ENCODE measurements at regions not wholly inside any gene's neighbourhood (a gene's known extent, or its start where the extent isn't known, plus 50 kb on each side); places are given as distances from the start of the nearest gene placed in this dataset.

- no peak for TF ChIP-seq POLR2AphosphoS5 (IDR thresholded peaks at IDR 0.05; ENCODE audit: low read depth)
- TF ChIP-seq GABPA (IDR thresholded peaks at IDR 0.05; ENCODE audit: low read depth) = no peak
- no peak for TF ChIP-seq CTCF (IDR thresholded peaks at IDR 0.05; ENCODE audit: insufficient read depth, low read length)
- TF ChIP-seq REST (IDR thresholded peaks at IDR 0.05; ENCODE audit: insufficient replicate concordance, low read depth) = no peak
- TF ChIP-seq SPI1 (IDR thresholded peaks at IDR 0.05; ENCODE audit: borderline replicate concordance, low read depth) = no peak
Measured at GRCh38 chr12:24042651-24043050, 93.2 kb upstream of the SOX5 start.
